Superior temporal gyrus (tissue), 1 donor: ENCODE measurements at regions not wholly inside any gene's neighbourhood (a gene's known extent, or its start where the extent isn't known, plus 50 kb on each side); places are given as distances from the start of the nearest gene placed in this dataset.
"Not testable (repeated sequence)": the region's sequence is repeated elsewhere in the genome, so short reads cannot be mapped to it uniquely, and the experiment has no call there.

Experiments
- DNase-seq: peaks from one replicate; pipeline ENCODE4 v3.0.0-alpha.2; 2016; ENCODE audit errors: extremely low spot score

- DNase-seq, result not testable (repeated sequence)
These were observed 108.0 kb upstream of the GRK3 start for GRCh38 chr22:25456300-25457043.

- not testable (repeated sequence) for DNase-seq
These were observed 105.8 kb upstream of the GRK3 start for GRCh38 chr22:25458631-25459030.

- not testable (repeated sequence) for DNase-seq
These were observed 103.8 kb upstream of the GRK3 start for GRCh38 chr22:25460682-25461081.

GRCh38 chr22:25461301-25461700, 103.2 kb upstream of the GRK3 start:
- DNase-seq, result no peak

- DNase-seq, result peak; percentile 95
These were observed 101.8 kb upstream of the GRK3 start for GRCh38 chr22:25462474-25463346.

- DNase-seq, result not testable (repeated sequence)
These were observed 101.2 kb upstream of the GRK3 start for GRCh38 chr22:25463347-25463628.

- DNase-seq, result not testable (repeated sequence)
These were observed 100.1 kb upstream of the GRK3 start for GRCh38 chr22:25464326-25464725.

- DNase-seq, result no peak
These were observed 98.5 kb upstream of the GRK3 start for GRCh38 chr22:25465949-25466348.

- DNase-seq, result no peak
These were observed 92.1 kb upstream of the GRK3 start for GRCh38 chr22:25472382-25472781.

GRCh38 chr22:25475257-25476022, 89.0 kb upstream of the GRK3 start:
- DNase-seq, result no peak

- DNase-seq, result no peak
These were observed 87.1 kb upstream of the GRK3 start for GRCh38 chr22:25477358-25477757.

- no peak for DNase-seq
These were observed 86.4 kb upstream of the GRK3 start for GRCh38 chr22:25478111-25478510.

GRCh38 chr22:25478528-25478927, 85.9 kb upstream of the GRK3 start:
- peak; percentile 81 for DNase-seq

- peak; percentile 4 for DNase-seq
These were observed 83.6 kb upstream of the GRK3 start for GRCh38 chr22:25480868-25481267.

GRCh38 chr22:25482091-25482760, 82.2 kb upstream of the GRK3 start:
- peak; percentile 5 for DNase-seq

GRCh38 chr22:25482868-25483639, 81.4 kb upstream of the GRK3 start:
- peak; percentile 68 for DNase-seq

- no peak for DNase-seq
These were observed 80.5 kb upstream of the GRK3 start for GRCh38 chr22:25483931-25484330.

- peak; percentile 2 for DNase-seq
These were observed 79.8 kb upstream of the GRK3 start for GRCh38 chr22:25484521-25485315.

- DNase-seq, result no peak
These were observed 78.6 kb upstream of the GRK3 start for GRCh38 chr22:25485626-25486545.
